ENCODE measurements at regions not wholly inside any gene's neighbourhood (a gene's known extent, or its start where the extent isn't known, plus 50 kb on each side); places are given as distances from the start of the nearest gene placed in this dataset.

DNA sequence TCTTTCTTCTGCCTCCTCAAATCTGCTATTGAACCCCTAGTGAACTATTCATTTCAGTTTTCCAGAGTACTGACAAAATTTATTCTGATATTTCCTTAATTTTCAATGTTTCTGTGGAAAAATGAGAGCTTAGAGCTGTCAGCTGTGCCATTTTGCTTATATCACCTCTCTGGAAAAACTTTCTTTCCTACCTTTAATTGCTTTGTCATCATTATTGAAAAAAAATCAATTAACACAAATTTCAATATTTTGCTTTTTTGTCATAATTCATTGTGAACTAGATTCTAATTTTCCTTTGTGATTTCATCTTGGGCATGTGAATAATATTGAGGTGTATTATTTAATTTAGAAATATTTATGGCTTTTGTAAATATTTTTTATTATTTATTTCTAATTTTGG lies 126.5 kb downstream of the C1orf94 start:
- peaks cover 6% of the 10 kb centered on the region for H3K9me3 Mint-ChIP-seq
- no peaks in the 10 kb centered on the region for H3K36me3 Mint-ChIP-seq (ENCODE audit: insufficient read depth)
- H3K27me3 Mint-ChIP-seq = peaks cover 57% of the 10 kb centered on the region
- ATAC-seq (replicated peaks; ENCODE audit: extremely low read depth, poor library complexity, severe bottlenecking) (no peak), DNase-seq (ENCODE audit: low spot score in 2 of 2) (no peak)
- H3K4me1 Mint-ChIP-seq = no peaks in the 10 kb centered on the region
- H3K27ac Mint-ChIP-seq (ENCODE audit: low read depth) = no peak overlapping the region
- H3K4me3 Mint-ChIP-seq = no peak overlapping the region

- no peaks in the 10 kb centered on the region for H3K36me3 Mint-ChIP-seq (ENCODE audit: insufficient read depth)
- no peak for ATAC-seq (replicated peaks; ENCODE audit: extremely low read depth, poor library complexity, severe bottlenecking)
- DNase-seq (ENCODE audit: low spot score in 2 of 2) = no peak
- H3K27me3 Mint-ChIP-seq = peaks cover 68% of the 10 kb centered on the region
- H3K4me1 Mint-ChIP-seq = no peaks in the 10 kb centered on the region
- peaks cover 11% of the 10 kb centered on the region for H3K9me3 Mint-ChIP-seq
- no peak overlapping the region for H3K4me3 Mint-ChIP-seq
- no peak overlapping the region for H3K27ac Mint-ChIP-seq (ENCODE audit: low read depth)
These were observed 129.9 kb downstream of the C1orf94 start for GRCh38 chr1:34306568-34306967.

- Mint-ChIP-seq H3K4me3 (no peak overlapping the region), H3K27me3 (peaks cover 56% of the 10 kb centered on the region), H3K27ac (ENCODE audit: low read depth) (no peak overlapping the region), H3K9me3 (peaks cover 12% of the 10 kb centered on the region), H3K4me1 (no peaks in the 10 kb centered on the region), H3K36me3 (ENCODE audit: insufficient read depth) (no peaks in the 10 kb centered on the region)
- ATAC-seq (replicated peaks; ENCODE audit: extremely low read depth, poor library complexity, severe bottlenecking) (no peak), DNase-seq (ENCODE audit: low spot score in 2 of 2) (no peak)
These were observed 135.7 kb downstream of the C1orf94 start for GRCh38 chr1:34312359-34312758.

DNA sequence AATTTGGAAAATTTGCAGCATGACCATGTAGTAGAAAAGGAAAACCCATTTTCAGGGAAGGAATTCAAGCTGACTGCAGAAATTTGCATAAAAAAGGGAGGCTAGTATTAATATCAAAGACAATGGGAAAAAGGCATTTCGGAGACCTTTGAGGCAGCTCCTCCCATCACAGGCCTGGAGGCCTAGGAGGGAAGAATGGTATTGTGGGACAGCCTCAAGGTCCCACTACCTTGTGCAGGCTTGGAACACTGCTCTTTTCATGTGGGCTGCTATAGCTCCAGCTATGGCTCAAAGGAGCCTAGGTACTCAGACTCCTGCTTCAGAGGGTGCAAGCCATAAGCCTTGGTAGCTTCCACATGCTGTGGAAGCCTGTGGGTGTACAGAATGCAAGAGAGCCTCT lies 139.3 kb downstream of the C1orf94 start:
- no peak overlapping the region for H3K4me3 Mint-ChIP-seq
- no peak for ATAC-seq (replicated peaks; ENCODE audit: extremely low read depth, poor library complexity, severe bottlenecking)
- no peaks in the 10 kb centered on the region for H3K4me1 Mint-ChIP-seq
- H3K27me3 Mint-ChIP-seq = peaks cover 44% of the 10 kb centered on the region
- DNase-seq (ENCODE audit: low spot score in 2 of 2) = no peak
- no peak overlapping the region for H3K27ac Mint-ChIP-seq (ENCODE audit: low read depth)
- H3K9me3 Mint-ChIP-seq = peaks cover 6% of the 10 kb centered on the region
- no peaks in the 10 kb centered on the region for H3K36me3 Mint-ChIP-seq (ENCODE audit: insufficient read depth)

GRCh38 chr1:34316773-34317172 lies 140.1 kb downstream of the C1orf94 start:
- no peak for DNase-seq (ENCODE audit: low spot score in 2 of 2)
- ATAC-seq (replicated peaks; ENCODE audit: extremely low read depth, poor library complexity, severe bottlenecking) = no peak
- no peak overlapping the region for H3K27ac Mint-ChIP-seq (ENCODE audit: low read depth)
- H3K4me3 Mint-ChIP-seq = no peak overlapping the region
- peaks cover 6% of the 10 kb centered on the region for H3K9me3 Mint-ChIP-seq
- H3K36me3 Mint-ChIP-seq (ENCODE audit: insufficient read depth) = no peaks in the 10 kb centered on the region
- H3K27me3 Mint-ChIP-seq = peaks cover 44% of the 10 kb centered on the region
- no peaks in the 10 kb centered on the region for H3K4me1 Mint-ChIP-seq

DNA sequence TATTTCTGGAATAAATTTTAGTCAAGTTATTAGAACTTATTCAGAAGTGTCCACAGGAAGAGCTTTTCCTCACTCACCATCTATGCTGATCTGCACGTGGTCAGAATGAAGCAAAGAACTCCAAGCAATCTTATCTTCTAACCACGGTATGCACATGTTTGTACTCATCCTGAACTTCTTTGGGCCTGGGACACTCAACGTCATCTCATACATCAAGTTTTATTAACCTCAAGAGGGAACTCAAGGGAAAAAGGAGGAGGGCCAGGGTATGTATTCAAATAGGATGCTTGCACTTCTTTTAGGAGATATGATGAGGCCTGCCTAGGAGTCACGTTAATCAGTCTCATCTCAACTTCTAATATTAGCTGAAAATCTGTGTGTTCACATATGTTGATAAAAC lies 142.5 kb downstream of the C1orf94 start:
- H3K36me3 Mint-ChIP-seq (ENCODE audit: insufficient read depth) = no peaks in the 10 kb centered on the region
- no peak overlapping the region for H3K4me3 Mint-ChIP-seq
- H3K9me3 Mint-ChIP-seq = peaks cover 6% of the 10 kb centered on the region
- no peak for DNase-seq (ENCODE audit: low spot score in 2 of 2)
- ATAC-seq (replicated peaks; ENCODE audit: extremely low read depth, poor library complexity, severe bottlenecking) = no peak
- H3K4me1 Mint-ChIP-seq = no peaks in the 10 kb centered on the region
- H3K27me3 Mint-ChIP-seq = peaks cover 35% of the 10 kb centered on the region
- H3K27ac Mint-ChIP-seq (ENCODE audit: low read depth) = no peak overlapping the region

GRCh38 chr1:34320053-34320669 lies 143.5 kb downstream of the C1orf94 start:
- Mint-ChIP-seq H3K4me3 (no peak overlapping the region), H3K36me3 (ENCODE audit: insufficient read depth) (no peaks in the 10 kb centered on the region), H3K4me1 (no peaks in the 10 kb centered on the region), H3K27me3 (peaks cover 32% of the 10 kb centered on the region), H3K27ac (ENCODE audit: low read depth) (no peak overlapping the region), H3K9me3 (peaks cover 5% of the 10 kb centered on the region)
- ATAC-seq (replicated peaks; ENCODE audit: extremely low read depth, poor library complexity, severe bottlenecking) = no peak
- DNase-seq (ENCODE audit: low spot score in 2 of 2) = no peak

DNA sequence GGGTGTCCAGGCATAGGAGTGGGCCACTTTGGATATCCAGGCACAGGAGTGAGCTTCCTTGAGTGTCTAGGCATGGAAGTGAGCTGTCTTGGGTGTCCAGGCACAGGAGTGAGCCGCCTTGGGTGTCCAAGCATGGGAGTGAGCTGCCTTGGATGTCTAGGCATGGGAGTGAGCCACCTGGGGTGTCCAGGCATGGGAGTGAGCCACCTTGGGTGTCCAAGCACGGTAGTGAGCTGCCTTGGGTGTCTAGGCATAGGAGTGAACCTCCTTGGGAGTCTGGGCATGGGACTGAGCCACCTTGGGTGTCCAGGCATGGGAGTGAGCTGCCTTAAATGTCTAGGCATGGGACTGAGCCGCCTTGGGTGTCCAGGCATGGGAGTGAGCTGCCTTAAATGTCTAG lies 146.3 kb downstream of the C1orf94 start:
- no peak overlapping the region for H3K27ac Mint-ChIP-seq (ENCODE audit: low read depth)
- no peak overlapping the region for H3K4me3 Mint-ChIP-seq
- H3K36me3 Mint-ChIP-seq (ENCODE audit: insufficient read depth) = no peaks in the 10 kb centered on the region
- ATAC-seq (replicated peaks; ENCODE audit: extremely low read depth, poor library complexity, severe bottlenecking) = no peak
- peaks cover 37% of the 10 kb centered on the region for H3K27me3 Mint-ChIP-seq
- no peaks in the 10 kb centered on the region for H3K4me1 Mint-ChIP-seq
- no peak for DNase-seq (ENCODE audit: low spot score in 2 of 2)
- H3K9me3 Mint-ChIP-seq = no peaks in the 10 kb centered on the region

GRCh38 chr1:34324879-34325440 lies 148.3 kb downstream of the C1orf94 start:
- no peaks in the 10 kb centered on the region for H3K9me3 Mint-ChIP-seq
- ATAC-seq (replicated peaks; ENCODE audit: extremely low read depth, poor library complexity, severe bottlenecking) = no peak

DNA sequence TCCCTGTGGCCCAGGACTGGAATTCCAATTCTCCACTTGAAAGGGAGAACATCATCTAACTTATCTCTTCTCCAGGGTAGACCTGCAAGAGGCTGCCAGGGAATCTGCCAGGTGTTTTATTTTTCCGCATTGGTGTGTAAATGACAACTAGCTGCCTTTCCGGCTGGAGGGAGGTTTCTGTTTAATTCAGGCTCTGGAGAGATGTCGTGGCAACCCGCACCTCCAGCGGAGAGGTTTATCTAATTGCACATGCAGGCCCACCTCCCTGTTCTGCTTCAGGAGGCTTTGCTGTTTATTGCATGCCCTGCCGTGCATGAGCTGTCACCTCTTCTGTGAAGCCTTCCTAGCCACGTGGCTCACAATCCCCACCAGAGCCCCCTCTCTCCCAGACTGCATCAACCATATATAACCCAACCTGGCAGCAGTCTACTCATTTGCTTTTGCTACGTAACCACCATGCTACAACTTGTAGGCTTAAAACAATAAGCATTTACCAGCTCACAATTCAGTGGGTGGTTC lies 151.6 kb downstream of the C1orf94 start:
- peaks cover 13% of the 10 kb centered on the region for H3K27me3 Mint-ChIP-seq
- no peak overlapping the region for H3K27ac Mint-ChIP-seq (ENCODE audit: low read depth)
- DNase-seq (ENCODE audit: low spot score in 2 of 2) (no peak), ATAC-seq (replicated peaks; ENCODE audit: extremely low read depth, poor library complexity, severe bottlenecking) (no peak)
- no peaks in the 10 kb centered on the region for H3K36me3 Mint-ChIP-seq (ENCODE audit: insufficient read depth)
- H3K4me1 Mint-ChIP-seq = no peaks in the 10 kb centered on the region
- H3K9me3 Mint-ChIP-seq = no peaks in the 10 kb centered on the region
- H3K4me3 Mint-ChIP-seq = no peak overlapping the region

More at GRCh38 chr1:34324879-34325440, 148.3 kb downstream of the C1orf94 start:
- no peaks in the 10 kb centered on the region for H3K36me3 Mint-ChIP-seq (ENCODE audit: insufficient read depth)
- DNase-seq (ENCODE audit: low spot score in 2 of 2) = no peak
- H3K4me1 Mint-ChIP-seq = no peaks in the 10 kb centered on the region
- no peak overlapping the region for H3K4me3 Mint-ChIP-seq
- no peak overlapping the region for H3K27ac Mint-ChIP-seq (ENCODE audit: low read depth)
- peaks cover 22% of the 10 kb centered on the region for H3K27me3 Mint-ChIP-seq

- Mint-ChIP-seq H3K27ac (ENCODE audit: low read depth) (no peak overlapping the region), H3K4me1 (no peaks in the 10 kb centered on the region), H3K36me3 (ENCODE audit: insufficient read depth) (no peaks in the 10 kb centered on the region), H3K9me3 (no peaks in the 10 kb centered on the region), H3K4me3 (no peak overlapping the region), H3K27me3 (peaks cover 13% of the 10 kb centered on the region)
- DNase-seq (ENCODE audit: low spot score in 2 of 2) (no peak), ATAC-seq (replicated peaks; ENCODE audit: extremely low read depth, poor library complexity, severe bottlenecking) (no peak)
These were observed 153.4 kb downstream of the C1orf94 start for GRCh38 chr1:34330061-34330460.

GRCh38 chr1:34331020-34331926 lies 154.6 kb downstream of the C1orf94 start:
- Mint-ChIP-seq H3K4me1 (no peaks in the 10 kb centered on the region), H3K27me3 (peaks cover 12% of the 10 kb centered on the region), H3K4me3 (no peak overlapping the region), H3K9me3 (no peaks in the 10 kb centered on the region), H3K27ac (ENCODE audit: low read depth) (no peak overlapping the region), H3K36me3 (ENCODE audit: insufficient read depth) (no peaks in the 10 kb centered on the region)
- DNase-seq (ENCODE audit: low spot score in 2 of 2) = no peak
- ATAC-seq (replicated peaks; ENCODE audit: extremely low read depth, poor library complexity, severe bottlenecking) = no peak

DNA sequence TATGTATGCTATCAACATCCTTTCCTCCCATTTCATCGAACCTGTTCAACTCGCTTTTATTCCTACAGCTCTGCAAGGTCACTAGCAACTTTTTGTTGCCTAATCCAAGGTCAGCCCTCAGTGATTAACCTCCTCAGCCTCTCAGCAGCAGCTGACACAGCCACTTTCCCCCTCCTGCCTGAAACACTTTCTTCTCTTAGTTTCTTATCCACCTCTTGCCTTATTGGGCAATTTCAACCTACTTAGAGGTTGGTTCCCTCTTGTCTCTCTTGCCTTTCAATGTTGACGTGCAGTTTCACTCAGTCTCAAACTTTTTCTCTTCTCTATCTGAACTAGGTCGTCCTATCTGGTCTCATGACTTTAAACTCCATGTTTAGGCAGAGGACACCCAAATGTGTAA lies 156.3 kb downstream of the C1orf94 start:
- no peak for ATAC-seq (replicated peaks; ENCODE audit: extremely low read depth, poor library complexity, severe bottlenecking)
- Mint-ChIP-seq H3K27me3 (peaks cover 10% of the 10 kb centered on the region), H3K4me3 (no peak overlapping the region), H3K9me3 (no peaks in the 10 kb centered on the region), H3K27ac (ENCODE audit: low read depth) (no peak overlapping the region), H3K4me1 (no peaks in the 10 kb centered on the region), H3K36me3 (ENCODE audit: insufficient read depth) (no peaks in the 10 kb centered on the region)
- DNase-seq (ENCODE audit: low spot score in 2 of 2) = no peak
